ENCODE measurements at regions not wholly inside any gene's neighbourhood (a gene's known extent, or its start where the extent isn't known, plus 50 kb on each side); places are given as distances from the start of the nearest gene placed in this dataset.

GRCh38 chr3:150240891-150241290 is 167.2 kb upstream of the TSC22D2 start:
- TF ChIP-seq, protein P1, sequence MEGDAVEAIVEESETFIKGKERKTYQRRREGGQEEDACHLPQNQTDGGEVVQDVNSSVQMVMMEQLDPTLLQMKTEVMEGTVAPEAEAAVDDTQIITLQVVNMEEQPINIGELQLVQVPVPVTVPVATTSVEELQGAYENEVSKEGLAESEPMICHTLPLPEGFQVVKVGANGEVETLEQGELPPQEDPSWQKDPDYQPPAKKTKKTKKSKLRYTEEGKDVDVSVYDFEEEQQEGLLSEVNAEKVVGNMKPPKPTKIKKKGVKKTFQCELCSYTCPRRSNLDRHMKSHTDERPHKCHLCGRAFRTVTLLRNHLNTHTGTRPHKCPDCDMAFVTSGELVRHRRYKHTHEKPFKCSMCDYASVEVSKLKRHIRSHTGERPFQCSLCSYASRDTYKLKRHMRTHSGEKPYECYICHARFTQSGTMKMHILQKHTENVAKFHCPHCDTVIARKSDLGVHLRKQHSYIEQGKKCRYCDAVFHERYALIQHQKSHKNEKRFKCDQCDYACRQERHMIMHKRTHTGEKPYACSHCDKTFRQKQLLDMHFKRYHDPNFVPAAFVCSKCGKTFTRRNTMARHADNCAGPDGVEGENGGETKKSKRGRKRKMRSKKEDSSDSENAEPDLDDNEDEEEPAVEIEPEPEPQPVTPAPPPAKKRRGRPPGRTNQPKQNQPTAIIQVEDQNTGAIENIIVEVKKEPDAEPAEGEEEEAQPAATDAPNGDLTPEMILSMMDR (IDR thresholded peaks at IDR 0.05; ENCODE audit: low read length), result no peak
- no peak for TF ChIP-seq EZH2 (optimal IDR thresholded peaks at IDR 0.05; ENCODE audit: low read depth, low read length)
- no peak for TF ChIP-seq EZH2phosphoT487 (IDR thresholded peaks at IDR 0.05; ENCODE audit: low read length)
